HG03139 (cell line): ENCODE measurements at regions not wholly inside any gene's neighbourhood (a gene's known extent, or its start where the extent isn't known, plus 50 kb on each side); places are given as distances from the start of the nearest gene placed in this dataset.
"Not testable (repeated sequence)": the region's sequence is repeated elsewhere in the genome, so short reads cannot be mapped to it uniquely, and the experiment has no call there.

Source experiments
- ATAC-seq: cut with Tn5 transposase; IDR thresholded peaks from one replicate; pipeline ENCODE4 v1.9.1; 2021; ENCODE audit not compliant: unreplicated experiment

GRCh38 chr2:144629935-144630334, 110.0 kb upstream of the ZEB2 start:
- ATAC-seq: no peak

GRCh38 chr2:144628566-144628965, 108.6 kb upstream of the ZEB2 start:
- ATAC-seq: no peak

- ATAC-seq: no peak
Measured at GRCh38 chr2:144625626-144626025, 105.7 kb upstream of the ZEB2 start.

- ATAC-seq: no peak
Measured at GRCh38 chr2:144625226-144625625, 105.3 kb upstream of the ZEB2 start.

GRCh38 chr2:144624451-144624850, 104.5 kb upstream of the ZEB2 start:
- ATAC-seq: no peak

GRCh38 chr2:144622373-144622772, 102.5 kb upstream of the ZEB2 start:
- not testable (repeated sequence) for ATAC-seq

GRCh38 chr2:144621266-144621665, 101.3 kb upstream of the ZEB2 start:
- ATAC-seq: no peak

GRCh38 chr2:144619760-144620159, 99.8 kb upstream of the ZEB2 start:
- ATAC-seq: no peak

GRCh38 chr2:144617171-144617570, 97.3 kb upstream of the ZEB2 start:
- ATAC-seq: not testable (repeated sequence)

- ATAC-seq: no peak
Measured at GRCh38 chr2:144615866-144616565, 96.1 kb upstream of the ZEB2 start.

GRCh38 chr2:144607891-144608521, 88.1 kb upstream of the ZEB2 start:
- no peak for ATAC-seq

- no peak for ATAC-seq
Measured at GRCh38 chr2:144607099-144607498, 87.2 kb upstream of the ZEB2 start.

- ATAC-seq: no peak
Measured at GRCh38 chr2:144606466-144607095, 86.7 kb upstream of the ZEB2 start.

GRCh38 chr2:144605231-144605840, 85.4 kb upstream of the ZEB2 start:
- ATAC-seq: no peak

GRCh38 chr2:144603334-144603733, 83.4 kb upstream of the ZEB2 start:
- no peak for ATAC-seq

- ATAC-seq: no peak
Measured at GRCh38 chr2:144598906-144599305, 79.0 kb upstream of the ZEB2 start.

- ATAC-seq: no peak
Measured at GRCh38 chr2:144597894-144598593, 78.1 kb upstream of the ZEB2 start.

GRCh38 chr2:144597388-144597787, 77.5 kb upstream of the ZEB2 start:
- no peak for ATAC-seq

GRCh38 chr2:144596073-144596871, 76.4 kb upstream of the ZEB2 start:
- peak; percentile 80 for ATAC-seq

- ATAC-seq: no peak
Measured at GRCh38 chr2:144595686-144596072, 75.8 kb upstream of the ZEB2 start.
